Activated CD8-positive, alpha-beta memory T cell treated with anti-CD3 and anti-CD28 coated beads for 1 hour (primary cell): ENCODE measurements at regions not wholly inside any gene's neighbourhood (a gene's known extent, or its start where the extent isn't known, plus 50 kb on each side); places are given as distances from the start of the nearest gene placed in this dataset.

Experiments used
- DNase-seq, 2 donors: peaks; one replicate each; pipeline ENCODE4 v3.0.0-alpha.2; 2020; ENCODE audit warnings: low read depth in 1 of 2; ENCODE audit errors: extremely low read depth in 1 of 2

DNA sequence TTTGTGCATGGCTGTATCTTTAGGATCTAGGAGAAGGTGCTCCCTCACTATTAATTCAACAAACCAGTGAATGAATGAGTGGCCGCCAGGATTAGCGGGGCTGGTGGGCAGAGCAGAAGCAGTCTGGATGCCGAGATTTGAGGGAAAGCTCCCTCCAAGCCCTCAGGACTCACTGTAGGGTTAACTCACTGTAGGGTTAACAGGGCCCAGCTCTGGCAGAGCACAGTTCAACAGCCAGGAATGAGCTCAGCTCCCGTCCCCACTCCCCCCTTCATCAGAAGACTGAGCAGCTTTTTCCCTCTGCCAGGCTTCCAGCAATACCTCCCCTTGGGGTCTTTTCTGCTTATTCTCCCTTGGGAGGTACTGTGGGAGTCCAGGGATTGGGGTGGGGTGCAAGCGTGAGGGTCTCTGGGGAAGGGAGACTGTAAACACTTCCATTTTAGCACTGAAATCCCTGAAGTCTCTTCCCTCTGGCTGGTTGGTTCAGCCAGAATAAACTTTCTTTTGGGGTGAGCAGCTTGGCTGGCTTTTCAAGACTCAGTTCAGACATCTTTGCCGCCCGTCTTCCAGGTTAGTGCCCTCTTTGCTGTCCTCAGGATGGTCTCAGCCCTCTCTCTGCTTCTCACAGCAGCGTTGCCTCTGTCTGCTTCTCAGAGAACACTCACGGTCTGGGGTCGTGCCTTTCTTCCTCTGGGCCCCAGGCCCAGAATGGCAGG lies 53.7 kb upstream of the WSB1 start:
- DNase-seq, result no peak

GRCh38 chr17:27240802-27241155 lies 53.1 kb upstream of the WSB1 start:
- no peak for DNase-seq

DNA sequence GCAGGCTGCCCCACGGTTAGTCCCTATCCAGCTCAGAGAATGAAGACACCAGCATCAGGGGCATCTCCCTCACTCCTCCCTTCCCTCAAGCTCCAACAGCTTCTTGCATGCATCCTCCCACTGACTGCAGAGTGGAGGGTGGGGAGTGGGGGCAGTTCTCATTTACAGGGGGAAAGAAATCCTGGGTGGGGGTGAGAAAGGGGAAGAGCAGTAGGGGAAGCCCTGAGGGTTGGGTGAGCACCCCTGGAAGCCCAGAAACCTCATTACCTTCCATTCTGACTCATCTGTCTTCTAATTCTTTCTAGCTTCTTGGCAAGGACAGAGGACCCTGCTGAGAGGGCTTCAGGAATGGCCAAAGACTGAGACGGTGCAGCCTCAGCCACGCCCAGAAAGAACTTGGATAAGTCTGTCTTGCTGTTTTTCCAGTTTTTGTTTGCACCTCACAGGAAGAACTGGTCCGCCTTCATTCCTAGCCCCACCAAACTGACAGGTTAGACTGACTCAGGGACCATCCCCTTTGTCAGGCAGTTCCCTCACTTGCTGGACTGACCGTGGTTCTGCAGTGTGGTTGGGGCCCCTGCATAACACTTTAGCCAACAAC lies 52.5 kb upstream of the WSB1 start:
- no peak for DNase-seq

DNA sequence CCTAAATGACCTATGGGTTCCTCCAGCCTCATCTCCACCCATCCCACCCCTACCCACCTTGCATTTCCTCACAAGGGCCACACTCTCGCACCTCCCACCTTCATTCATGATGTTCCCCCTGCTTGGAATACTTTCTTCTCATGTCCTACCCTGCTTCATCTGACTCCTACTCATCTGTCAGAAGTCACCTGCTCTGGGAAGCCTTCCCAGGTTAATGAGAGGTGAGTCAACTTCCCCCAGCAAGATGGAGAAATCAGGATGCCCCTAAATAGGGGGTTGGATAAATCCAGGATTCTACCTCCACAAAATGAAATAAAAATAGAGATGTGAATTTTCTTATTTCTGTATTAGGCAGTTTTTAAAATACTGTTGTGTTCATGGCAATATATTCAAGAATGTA lies 51.0 kb upstream of the WSB1 start:
- no peak for DNase-seq

DNA sequence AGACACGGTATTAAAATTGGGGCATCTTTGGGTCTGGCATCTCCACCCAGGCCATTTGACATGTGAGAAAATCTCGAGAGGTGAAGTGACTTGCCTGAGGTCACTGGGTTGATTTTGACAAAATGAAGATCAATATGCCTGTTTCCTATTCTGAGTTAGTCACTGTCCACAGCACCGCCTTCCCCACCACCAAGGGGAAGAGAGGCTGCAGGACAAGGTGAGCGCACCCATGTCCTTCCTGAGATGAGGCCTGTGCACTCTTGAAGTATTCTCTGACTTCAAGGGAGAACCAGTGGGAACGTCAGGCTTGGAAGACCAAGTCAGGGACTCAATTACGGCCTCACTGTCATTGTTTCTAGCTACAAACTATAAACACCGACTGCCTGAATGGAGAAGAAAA lies 49.9 kb upstream of the WSB1 start:
- no peak for DNase-seq
